ENCODE measurements at regions not wholly inside any gene's neighbourhood (a gene's known extent, or its start where the extent isn't known, plus 50 kb on each side); places are given as distances from the start of the nearest gene placed in this dataset.

- no peak for TF ChIP-seq CHD7 (IDR thresholded peaks at IDR 0.05; ENCODE audit: insufficient replicate concordance, low read length)
- TF ChIP-seq POLR2AphosphoS5 (IDR thresholded peaks at IDR 0.05; ENCODE audit: low read depth, low read length), result no peak
- no peak for TF ChIP-seq SP4 (IDR thresholded peaks at IDR 0.05; ENCODE audit: low read length)
- no peak for TF ChIP-seq SRF (IDR thresholded peaks at IDR 0.05; ENCODE audit: low read depth, low read length)
- no peak for TF ChIP-seq ATF3 (IDR thresholded peaks at IDR 0.05; ENCODE audit: insufficient read depth, low read depth, low read length)
- no peak for TF ChIP-seq SIN3A (conservative IDR thresholded peaks at IDR 0.05 in 1 of 2, IDR thresholded peaks at IDR 0.05 in 1 of 2; ENCODE audit: low read depth in 1 of 2, low read length in 2 of 2)
- TF ChIP-seq RBBP5 (IDR thresholded peaks at IDR 0.05; ENCODE audit: borderline replicate concordance, low read depth, low read length), result no peak
- no peak for TF ChIP-seq NANOG (IDR thresholded peaks at IDR 0.05; ENCODE audit: insufficient read depth, low read depth, low read length, poor library complexity, severe bottlenecking)
- TF ChIP-seq ZNF274 (IDR thresholded peaks at IDR 0.05; ENCODE audit: borderline replicate concordance, extremely low read depth, low read length), result no peak
- TF ChIP-seq SP1 (IDR thresholded peaks at IDR 0.05; ENCODE audit: low read depth, low read length), result no peak
Observed at GRCh38 chr3:27590437-27591298, 106.5 kb upstream of the SLC4A7 start (continued).

All from H1 (cell line).